ENCODE measurements at regions not wholly inside any gene's neighbourhood (a gene's known extent, or its start where the extent isn't known, plus 50 kb on each side); places are given as distances from the start of the nearest gene placed in this dataset.
"Not testable (repeated sequence)": the region's sequence is repeated elsewhere in the genome, so short reads cannot be mapped to it uniquely, and the experiment has no call there.

GRCh38 chr5:2537378-2538145 is 213.9 kb downstream of the IRX2 start:
- no peak for DNase-seq (ENCODE audit: insufficient read length, low spot score)
- FAIRE-seq = no peak

- DNase-seq (ENCODE audit: insufficient read length, low spot score) = no peak
- FAIRE-seq = no peak
Measured at GRCh38 chr5:2536632-2537377, 214.7 kb downstream of the IRX2 start.

DNA sequence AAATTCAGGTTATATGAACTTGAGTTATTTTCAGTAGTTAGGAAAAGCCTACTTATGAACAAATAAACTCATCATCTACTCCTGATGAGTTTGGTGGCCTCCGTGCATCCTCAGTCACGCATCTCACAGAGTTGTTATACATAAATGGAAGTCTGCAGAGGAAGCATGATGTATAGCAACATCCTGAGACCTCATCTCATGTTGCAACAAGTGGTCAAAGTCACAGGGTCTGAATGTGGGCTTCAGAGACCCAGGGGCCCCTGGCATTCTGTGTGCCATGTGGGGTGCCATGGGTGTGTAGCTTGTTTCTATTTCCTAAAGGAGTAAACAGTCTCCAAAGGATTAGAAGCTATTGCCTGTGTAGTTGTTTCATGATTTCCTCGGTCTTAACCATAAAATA is 216.5 kb downstream of the IRX2 start:
- no peak for FAIRE-seq

GRCh38 chr5:2534251-2534650 is 217.2 kb downstream of the IRX2 start:
- no peak for FAIRE-seq
- DNase-seq (ENCODE audit: insufficient read length, low spot score) = no peak

More for the DNA sequence above, 216.5 kb downstream of the IRX2 start:
- no peak for DNase-seq (ENCODE audit: insufficient read length, low spot score)

GRCh38 chr5:2533848-2534247 is 217.6 kb downstream of the IRX2 start:
- not testable (repeated sequence) for DNase-seq (ENCODE audit: insufficient read length, low spot score); FAIRE-seq

GRCh38 chr5:2532809-2533208 is 218.7 kb downstream of the IRX2 start:
- FAIRE-seq (no peak), DNase-seq (ENCODE audit: insufficient read length, low spot score) (no peak)

GRCh38 chr5:2531318-2531717 is 220.2 kb downstream of the IRX2 start:
- no peak for FAIRE-seq
- DNase-seq (ENCODE audit: insufficient read length, low spot score) = no peak

DNA sequence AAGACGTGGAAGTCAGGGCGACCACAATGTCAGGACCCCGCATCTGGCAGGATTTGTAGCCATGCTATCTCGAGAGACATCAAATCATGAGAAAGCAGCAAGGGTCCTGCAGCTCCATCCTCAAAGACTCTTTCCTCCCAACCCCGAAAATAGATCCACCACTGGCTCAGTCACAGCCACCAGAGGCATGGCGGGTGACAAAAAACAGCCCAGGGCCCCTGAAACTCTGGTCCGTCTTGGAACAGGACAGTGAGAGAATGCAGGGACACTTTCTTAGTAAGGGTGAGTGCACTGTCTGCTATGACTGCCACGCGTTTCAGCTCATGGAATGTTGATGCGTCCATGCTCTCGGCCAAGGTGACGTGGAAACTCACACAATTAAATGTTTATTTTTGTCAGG is 220.9 kb downstream of the IRX2 start:
- no peak for DNase-seq (ENCODE audit: insufficient read length, low spot score)
- FAIRE-seq = no peak

DNA sequence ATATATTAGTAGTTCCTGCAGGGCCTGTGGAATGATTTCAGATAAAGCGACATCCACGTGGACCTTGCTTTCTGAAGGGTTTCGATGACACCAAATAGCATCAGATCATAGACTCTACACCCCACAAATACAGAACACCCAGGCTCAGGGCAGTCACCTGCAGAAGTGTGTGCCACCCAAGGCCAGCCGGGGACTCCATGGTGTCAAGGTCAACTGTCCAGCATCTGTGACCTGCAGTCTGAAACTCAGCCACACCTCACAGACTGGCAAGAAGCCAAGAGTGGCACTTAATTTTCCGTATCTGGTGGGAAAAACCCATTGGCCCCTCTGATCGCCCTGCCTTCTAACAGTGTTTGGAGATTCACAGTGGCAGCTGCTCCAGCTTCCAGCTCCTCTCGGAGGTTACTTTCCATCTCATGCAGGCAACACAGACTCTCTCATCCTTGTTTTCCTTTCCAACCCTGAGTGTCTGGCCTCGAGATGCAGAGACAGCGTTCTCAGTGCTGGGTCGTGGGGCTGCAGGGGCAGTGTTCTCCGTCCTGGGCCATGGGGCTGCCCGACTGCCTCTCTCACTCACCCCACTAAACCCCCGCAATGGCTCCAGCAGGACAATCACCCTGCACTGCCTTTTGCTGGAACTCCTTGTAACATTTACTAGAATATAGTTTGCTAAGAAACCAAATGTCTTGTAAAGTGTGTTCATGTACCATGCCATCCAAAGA is 221.9 kb downstream of the IRX2 start:
- no peak for FAIRE-seq
- no peak for DNase-seq (ENCODE audit: insufficient read length, low spot score)

DNA sequence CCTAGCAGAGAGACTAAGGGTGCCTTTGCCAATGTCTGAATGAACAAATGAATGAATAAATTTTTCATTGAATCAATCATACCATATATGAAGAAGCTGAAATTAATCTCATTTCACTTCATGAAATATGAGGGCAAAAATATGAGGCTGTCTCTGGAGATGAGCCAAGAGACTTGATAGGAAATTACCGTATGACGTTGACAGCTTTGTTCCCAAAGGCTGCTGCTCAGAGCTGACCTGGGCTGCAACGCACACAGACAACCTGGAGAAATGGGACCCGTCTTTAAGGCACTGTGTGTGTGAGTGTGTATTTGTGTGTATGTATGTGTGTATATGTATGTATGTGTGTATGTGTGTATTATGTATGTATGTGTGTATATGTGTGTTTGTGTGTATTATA is 226.1 kb downstream of the IRX2 start:
- no peak for DNase-seq (ENCODE audit: insufficient read length, low spot score)
- no peak for FAIRE-seq

- FAIRE-seq = no peak
- DNase-seq (ENCODE audit: insufficient read length, low spot score) = no peak
Measured at GRCh38 chr5:2524620-2525019, 226.9 kb downstream of the IRX2 start.

DNA sequence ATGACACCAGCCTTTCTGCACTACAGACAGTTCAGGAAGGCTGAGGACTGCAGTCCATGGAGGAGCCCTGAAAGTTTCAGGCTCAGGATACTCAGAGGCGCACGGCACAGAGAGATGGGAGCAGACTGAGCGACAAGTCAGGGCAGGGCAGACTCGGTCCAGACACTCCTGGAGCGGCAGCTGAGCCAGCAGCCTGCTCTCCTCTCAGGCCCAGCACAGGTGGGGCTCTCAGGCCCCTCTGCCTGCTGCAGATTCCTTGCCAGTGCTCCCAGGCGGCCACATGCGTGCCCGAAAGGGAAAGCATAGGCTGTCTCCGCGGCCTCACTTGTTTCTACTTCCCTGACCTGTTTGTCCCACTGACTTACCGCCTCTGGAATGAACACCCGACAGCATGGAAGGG is 228.3 kb downstream of the IRX2 start:
- DNase-seq (ENCODE audit: insufficient read length, low spot score) = no peak
- no peak for FAIRE-seq

DNA sequence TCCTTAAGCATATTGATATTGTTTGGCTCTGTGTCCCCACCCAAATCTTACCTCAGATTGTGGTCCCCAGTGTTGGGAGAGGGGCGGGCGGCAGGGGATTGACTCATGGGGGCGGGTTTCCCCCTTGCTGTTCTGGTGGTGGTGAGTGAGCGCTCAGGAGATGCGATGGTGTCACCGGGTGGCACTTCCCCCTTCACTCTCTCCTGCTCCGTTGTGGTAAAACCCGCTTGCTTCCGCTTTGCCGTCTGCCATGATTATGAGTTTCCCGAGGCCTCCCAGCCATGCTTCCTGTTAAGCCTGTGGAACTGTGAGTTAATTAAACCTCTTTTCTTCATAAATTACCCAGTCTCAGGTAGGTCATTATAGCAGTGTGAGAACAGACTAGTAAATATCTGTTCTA is 229.1 kb downstream of the IRX2 start:
- FAIRE-seq = no peak

GRCh38 chr5:2519153-2519552 is 232.3 kb downstream of the IRX2 start:
- FAIRE-seq (no peak), DNase-seq (ENCODE audit: insufficient read length, low spot score) (no peak)

More for the DNA sequence above, 229.1 kb downstream of the IRX2 start:
- DNase-seq (ENCODE audit: insufficient read length, low spot score) = no peak

DNA sequence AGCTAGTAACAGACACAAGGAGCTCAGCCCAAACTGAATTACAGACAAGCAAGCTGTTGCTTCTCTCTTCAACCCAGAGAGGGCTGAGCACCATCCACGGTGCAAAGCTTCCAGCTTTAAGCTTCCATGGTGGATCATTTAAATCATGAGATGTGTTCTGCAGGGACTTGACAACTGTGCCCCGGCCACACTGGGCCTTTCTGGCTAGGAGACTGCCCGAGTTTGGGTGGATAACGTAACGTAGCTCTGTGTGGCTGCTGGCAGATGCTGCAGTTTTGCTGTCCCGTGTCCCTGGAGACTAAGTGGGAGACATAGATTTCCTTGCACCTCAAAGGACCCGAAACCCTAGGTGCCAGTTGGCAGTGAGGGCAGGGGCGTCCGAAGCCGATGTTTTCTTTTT is 234.0 kb downstream of the IRX2 start:
- DNase-seq (ENCODE audit: insufficient read length, low spot score) (no peak), FAIRE-seq (no peak)

DNA sequence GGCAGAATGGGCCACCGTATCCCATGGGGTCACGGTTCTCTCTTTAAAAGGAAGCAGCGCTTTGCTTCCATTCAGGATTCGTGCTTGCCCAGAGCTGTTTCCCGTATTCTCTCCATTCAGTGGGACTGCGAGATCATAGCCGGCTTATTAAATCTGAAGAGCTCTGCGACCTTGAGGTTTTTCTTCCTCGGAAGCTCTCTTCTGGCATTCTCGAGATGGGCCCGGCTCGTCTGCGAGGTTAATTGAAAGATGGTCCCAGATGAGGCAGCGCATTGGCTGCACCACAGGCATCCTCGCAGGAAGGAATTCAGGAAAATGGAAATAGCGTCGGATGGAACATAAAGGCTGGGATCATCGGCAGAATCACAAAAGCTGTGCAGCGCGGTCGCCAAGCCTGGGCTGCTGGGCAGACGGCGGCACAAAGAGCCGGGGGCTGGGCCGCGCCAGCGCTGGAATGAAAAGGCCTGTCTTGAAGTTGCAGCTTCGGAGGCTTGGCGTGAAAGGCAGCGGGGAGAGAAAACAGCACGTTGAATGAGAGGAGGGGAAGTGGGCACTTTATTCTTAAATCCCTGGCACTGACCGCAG is 236.2 kb downstream of the IRX2 start:
- FAIRE-seq (no peak), DNase-seq (ENCODE audit: insufficient read length, low spot score) (no peak)

DNA sequence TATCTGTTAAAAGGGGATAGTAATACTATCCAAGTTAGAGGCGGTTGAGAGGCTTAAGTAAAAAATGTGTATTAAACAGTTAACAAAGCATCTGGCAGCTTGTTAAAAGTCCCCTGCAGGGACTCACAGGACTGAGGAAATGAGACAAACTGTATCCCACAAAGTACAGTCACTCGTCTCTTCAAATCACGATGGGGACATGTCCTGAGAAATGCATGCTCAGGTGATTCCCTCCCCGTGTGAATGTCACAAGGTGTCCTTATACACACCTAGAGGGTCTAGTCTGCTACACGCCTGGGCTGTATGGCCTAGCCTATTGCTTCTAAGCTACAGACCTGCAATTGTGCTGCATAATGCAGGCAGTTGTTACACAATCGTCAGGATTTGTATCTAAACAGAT is 237.0 kb downstream of the IRX2 start:
- FAIRE-seq (no peak), DNase-seq (ENCODE audit: insufficient read length, low spot score) (no peak)

DNA sequence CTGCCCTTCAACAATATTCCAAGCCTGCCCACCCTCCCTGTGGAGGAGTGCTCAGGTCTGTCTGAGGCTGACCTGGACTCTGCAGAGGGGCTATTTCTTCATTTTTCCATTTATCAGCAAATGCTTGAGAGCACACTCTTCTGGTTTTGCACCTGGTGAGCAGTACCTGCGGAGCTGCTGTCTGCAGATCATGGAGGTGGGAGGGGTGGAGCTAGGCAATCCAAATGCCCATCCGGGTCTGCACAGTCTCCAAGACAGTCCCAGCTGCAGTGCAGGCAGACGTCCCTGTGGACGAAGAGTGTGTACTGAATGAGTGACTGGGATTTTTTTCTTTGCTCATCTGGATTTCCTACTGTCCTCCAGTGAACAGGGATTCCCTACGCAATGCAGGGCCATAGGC is 239.8 kb downstream of the IRX2 start:
- DNase-seq (ENCODE audit: insufficient read length, low spot score) (no peak), FAIRE-seq (no peak)

- DNase-seq (ENCODE audit: insufficient read length, low spot score) (no peak), FAIRE-seq (no peak)
Measured at GRCh38 chr5:2511126-2511525, 240.4 kb downstream of the IRX2 start.

GRCh38 chr5:2509527-2509926 is 241.9 kb downstream of the IRX2 start:
- DNase-seq (ENCODE audit: insufficient read length, low spot score) (no peak), FAIRE-seq (no peak)

- no peak for FAIRE-seq
- no peak for DNase-seq (ENCODE audit: insufficient read length, low spot score)
Measured at GRCh38 chr5:2508514-2508913, 243.0 kb downstream of the IRX2 start.
